Body of pancreas (tissue), 4 donors: ENCODE measurements at regions not wholly inside any gene's neighbourhood (a gene's known extent, or its start where the extent isn't known, plus 50 kb on each side); places are given as distances from the start of the nearest gene placed in this dataset.

ENCODE experiments used
- ATAC-seq: fragments of 150-250 bp; one replicate; pipeline ENCODE4 v1.9.1; 2016
- DNase-seq, 4 donors: peaks; one replicate each; pipeline ENCODE4 v3.0.0-alpha.2; 2019
- H3K27ac ChIP-seq, 4 donors: fragments of 200-600 bp; sonication (generic); 1 replicate in 3 of 4; 2 replicates in 1 of 4; pipeline versions ENCODE4 v1.5.1 to v1.6.1; 2016 to 2019; ENCODE audit warnings: mild to moderate bottlenecking in 1 of 4, mixed read lengths in 1 of 4, moderate library complexity in 1 of 4
- H3K27me3 ChIP-seq, 2 donors: fragments of 200-600 bp; sonication (generic); one replicate each; pipeline ENCODE4 v1.6.0; 2016; ENCODE audit warnings: mild to moderate bottlenecking in 1 of 2
- H3K36me3 ChIP-seq, 2 donors: fragments of 200-600 bp; sonication (generic); replicated peaks in 1 of 2; 2 replicates each; pipeline ENCODE4 v1.5.1; 2016; ENCODE audit warnings: low read depth in 2 of 2; ENCODE audit not compliant: insufficient read depth in 1 of 2
- H3K4me1 ChIP-seq: fragments of 200-600 bp; sonication (generic); one replicate; pipeline ENCODE4 v1.6.0; 2016
- H3K4me3 ChIP-seq, 2 donors: fragments of 200-600 bp; sonication (generic); 1 replicate in 1 of 2; 2 replicates in 1 of 2; pipeline ENCODE4 v1.5.1; 2016 to 2019
- H3K9me3 ChIP-seq, 3 donors: fragments of 200-600 bp; sonication (generic); 1 replicate in 2 of 3; 2 replicates in 1 of 3; pipeline ENCODE4 v1.5.1; 2016
- CTCF ChIP-seq, 7 experiments: fragments of 450-650 bp in 4 of 7; fragments of 200-600 bp in 3 of 7; sonication (generic) in 3 of 7; IDR thresholded peaks; one replicate each; pipeline ENCODE4 v1.5.1; 2016 to 2019; ENCODE audit warnings: antibody characterized with exemption in 7 of 7
- POLR2A ChIP-seq, 3 donors: fragments of 450-650 bp; IDR thresholded peaks; one replicate each; pipeline ENCODE4 v1.6.1; 2016; ENCODE audit warnings: antibody characterized with exemption in 3 of 3, mild to moderate bottlenecking in 2 of 3
- WGBS, 2 donors: methylation state at CpG; one replicate each; pipeline ENCODE4 v1.1.5; 2017; 5-methylcytosine and 5-hydroxymethylcytosine counted together
- intact Hi-C: fragments of 100-400 bp; cut with DNase I; formaldehyde crosslinking; loops from one replicate; pipeline ENCODE4 v1.15.1; 2023

- H3K4me3 ChIP-seq: no peak overlapping the region
- WGBS, 2 donors: 61 to 77% methylated on average over 2 of the region's 2 CpGs
- no peaks in the 10 kb centered on the region for H3K4me1 ChIP-seq
- TF ChIP-seq CTCF (IDR thresholded peaks at IDR 0.05) (no peak), POLR2A (IDR thresholded peaks at IDR 0.05) (no peak)
- H3K36me3 ChIP-seq: no peaks in the 10 kb centered on the region
- H3K27me3 ChIP-seq: no peaks in the 10 kb centered on the region
- no peaks in the 10 kb centered on the region for H3K9me3 ChIP-seq
- intact Hi-C loops: no loop called here
- DNase-seq: no peak
- no peak for ATAC-seq
- H3K27ac ChIP-seq: no peak overlapping the region
Measured at GRCh38 chr9:116051528-116051927, 102.1 kb upstream of the PAPPA start.

GRCh38 chr9:116055536-116055935 lies 98.1 kb upstream of the PAPPA start:
- intact Hi-C loops: no loop called here
- WGBS, 2 donors: 54 to 69% methylated on average over 3 of the region's 3 CpGs
- no peak for ATAC-seq
- no peak for DNase-seq
- H3K27ac ChIP-seq: no peak overlapping the region
- no peaks in the 10 kb centered on the region for H3K27me3 ChIP-seq
- no peaks in the 10 kb centered on the region for H3K36me3 ChIP-seq
- H3K9me3 ChIP-seq: no peaks in the 10 kb centered on the region
- TF ChIP-seq POLR2A (IDR thresholded peaks at IDR 0.05): no peak
- no peak for TF ChIP-seq CTCF (IDR thresholded peaks at IDR 0.05)
- H3K4me3 ChIP-seq: no peak overlapping the region
- no peaks in the 10 kb centered on the region for H3K4me1 ChIP-seq

GRCh38 chr9:116057371-116057770 lies 96.2 kb upstream of the PAPPA start:
- Histone ChIP-seq H3K27me3 (no peaks in the 10 kb centered on the region), H3K4me1 (no peaks in the 10 kb centered on the region), H3K36me3 (no peaks in the 10 kb centered on the region), H3K4me3 (no peak overlapping the region), H3K27ac (no peak overlapping the region), H3K9me3 (no peaks in the 10 kb centered on the region)
- TF ChIP-seq POLR2A (IDR thresholded peaks at IDR 0.05): no peak
- no peak for TF ChIP-seq CTCF (IDR thresholded peaks at IDR 0.05)
- 56% methylated on average over 5 of the region's 5 CpGs for WGBS, 2 donors
- intact Hi-C loops: no loop called here
- ATAC-seq (no peak), DNase-seq (no peak)

GRCh38 chr9:116058421-116058820 lies 95.2 kb upstream of the PAPPA start:
- no peak for ATAC-seq
- intact Hi-C loops: no loop called here
- no peaks in the 10 kb centered on the region for H3K9me3 ChIP-seq
- H3K27ac ChIP-seq: no peak overlapping the region
- H3K36me3 ChIP-seq: no peaks in the 10 kb centered on the region
- TF ChIP-seq POLR2A (IDR thresholded peaks at IDR 0.05): no peak
- no peak for TF ChIP-seq CTCF (IDR thresholded peaks at IDR 0.05)
- no peaks in the 10 kb centered on the region for H3K4me1 ChIP-seq
- 74 to 78% methylated on average over 2 of the region's 2 CpGs for WGBS, 2 donors
- H3K27me3 ChIP-seq: no peaks in the 10 kb centered on the region
- H3K4me3 ChIP-seq: no peak overlapping the region
- no peak for DNase-seq

GRCh38 chr9:116059466-116059865 lies 94.1 kb upstream of the PAPPA start:
- Histone ChIP-seq H3K27ac (no peak overlapping the region), H3K4me1 (no peaks in the 10 kb centered on the region), H3K36me3 (no peaks in the 10 kb centered on the region), H3K27me3 (no peaks in the 10 kb centered on the region), H3K4me3 (no peak overlapping the region), H3K9me3 (no peaks in the 10 kb centered on the region)
- intact Hi-C loops: no loop called here
- no peak for DNase-seq
- TF ChIP-seq POLR2A (IDR thresholded peaks at IDR 0.05) (no peak), CTCF (IDR thresholded peaks at IDR 0.05) (no peak)
- ATAC-seq: no peak
- 73 to 75% methylated on average over 2 of the region's 2 CpGs for WGBS, 2 donors
